AG04449 (cell line): ENCODE measurements at regions not wholly inside any gene's neighbourhood (a gene's known extent, or its start where the extent isn't known, plus 50 kb on each side); places are given as distances from the start of the nearest gene placed in this dataset.

ENCODE experiments used
- CTCF ChIA-PET: fragments of 350-600 bp; formaldehyde crosslinking; extraction: SDS; loops from one replicate; lab custom pipeline; 2021; ENCODE audit warnings: antibody characterized with exemption; lab: Yijun Ruan, JAX
- POLR2A ChIA-PET: fragments of 400-600, 350-600 bp; formaldehyde crosslinking; extraction: SDS; loops from one replicate; lab custom pipeline; 2020; ENCODE audit warnings: antibody characterized with exemption, inconsistent platforms; lab: Yijun Ruan, JAX
- DNase-seq: peaks from one replicate; pipeline ENCODE4 v3.0.0-alpha.2; 2010; ENCODE audit warnings: low read depth, low spot score
- H3K4me3 ChIP-seq: 2 replicates; pipeline ENCODE4 v1.5.1; 2011; ENCODE audit warnings: low read depth, mild to moderate bottlenecking, control low read depth, low read length
- CTCF ChIP-seq: IDR thresholded peaks from one replicate; pipeline ENCODE4 v1.5.1; 2011; ENCODE audit warnings: mild to moderate bottlenecking, moderate library complexity, low read length, control low read depth, inconsistent platforms; ENCODE audit not compliant: insufficient read depth; ENCODE audit errors: missing control alignments

DNA sequence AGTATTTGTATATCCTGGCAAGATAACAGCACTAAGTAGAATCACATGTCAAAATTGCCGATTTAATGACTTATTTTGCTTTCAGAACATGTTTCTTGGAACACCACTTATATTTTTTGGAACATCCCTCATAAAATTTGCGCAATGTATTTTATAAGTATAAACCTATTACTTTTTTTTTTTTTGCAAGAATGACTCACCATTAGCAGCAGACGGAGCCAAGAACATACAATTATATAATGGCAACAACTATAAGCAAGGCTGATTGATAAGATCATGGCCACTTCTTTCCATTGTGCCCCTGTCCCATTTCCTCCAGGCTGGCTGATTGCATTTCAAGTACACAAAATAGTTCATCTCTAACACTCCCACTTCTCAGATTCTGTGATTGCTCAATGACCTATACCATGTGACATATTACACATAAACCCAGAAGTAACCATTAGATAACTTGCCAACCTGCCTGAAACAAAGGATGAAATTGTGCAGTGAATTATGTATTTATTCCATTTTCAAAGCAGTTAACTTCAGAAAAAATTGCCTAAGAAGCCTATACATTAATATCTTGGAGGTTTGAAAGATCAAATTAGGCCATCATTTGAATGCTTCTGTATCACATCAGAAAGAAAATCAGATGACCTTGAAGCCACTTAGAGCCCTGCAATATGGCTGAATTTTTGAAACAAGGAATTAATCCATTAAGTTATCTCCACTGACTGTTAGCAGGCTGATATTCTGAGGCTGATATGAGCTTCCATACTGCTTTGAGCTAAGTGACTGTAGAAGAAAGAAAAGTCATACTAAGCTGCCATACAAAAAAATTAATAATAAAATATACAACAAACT is 77.8 kb upstream of the PRMT6 start:
- POLR2A ChIA-PET = no interaction called here
- no peak overlapping the region for H3K4me3 ChIP-seq
- no peak for TF ChIP-seq CTCF
- DNase-seq = no peak
- CTCF ChIA-PET = no interaction called here

- ChIA-PET POLR2A (no interaction called here), CTCF (no interaction called here)
- DNase-seq = no peak
- no peak overlapping the region for H3K4me3 ChIP-seq
- TF ChIP-seq CTCF = no peak
Observed at GRCh38 chr1:106979371-106979770, 77.1 kb upstream of the PRMT6 start.

DNA sequence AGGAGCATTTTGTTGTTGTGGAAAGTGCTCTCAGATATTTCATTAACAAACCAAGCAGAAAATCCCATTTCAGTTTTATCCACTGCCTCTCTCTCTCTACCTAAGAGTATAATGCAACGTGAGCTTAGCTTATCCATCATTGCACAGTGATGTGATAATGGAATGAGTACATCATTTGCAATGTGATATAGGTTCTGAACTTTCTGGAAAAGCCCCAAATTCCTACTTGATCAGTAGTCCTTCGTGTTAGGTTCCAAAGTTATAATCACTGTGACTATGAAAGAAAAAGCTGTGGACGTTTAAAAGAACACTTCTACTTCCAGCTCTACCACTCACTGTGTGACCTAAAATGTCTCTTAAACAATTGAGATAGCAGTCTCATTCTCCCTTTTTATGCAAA is 76.4 kb upstream of the PRMT6 start:
- H3K4me3 ChIP-seq = no peak overlapping the region
- no peak for DNase-seq
- POLR2A ChIA-PET = no interaction called here
- TF ChIP-seq CTCF = no peak
- CTCF ChIA-PET = no interaction called here

DNA sequence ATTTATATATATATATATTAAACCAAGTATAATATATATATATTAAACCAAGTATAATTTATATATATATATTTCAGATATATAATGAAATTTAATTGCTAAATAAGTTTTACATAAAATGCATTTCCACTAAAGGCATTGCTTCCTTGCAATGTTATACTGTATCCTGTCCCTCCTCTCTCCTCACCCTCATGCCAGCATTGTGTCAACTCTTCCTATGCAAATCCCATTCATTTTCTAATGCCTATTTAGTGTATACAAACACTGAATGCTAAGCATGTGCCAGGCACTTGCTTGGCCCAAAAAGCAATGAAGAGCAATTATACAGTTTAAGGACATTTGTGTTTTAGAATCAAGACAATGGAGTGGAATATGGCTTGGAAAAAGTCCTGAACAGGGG is 71.7 kb upstream of the PRMT6 start:
- no peak for TF ChIP-seq CTCF
- ChIA-PET POLR2A (no interaction called here), CTCF (no interaction called here)
- no peak overlapping the region for H3K4me3 ChIP-seq
- no peak for DNase-seq

- no peak overlapping the region for H3K4me3 ChIP-seq
- CTCF ChIA-PET = no interaction called here
- no peak for TF ChIP-seq CTCF
- no peak for DNase-seq
- POLR2A ChIA-PET = no interaction called here
Observed at GRCh38 chr1:106986603-106987002, 69.9 kb upstream of the PRMT6 start.

- CTCF ChIA-PET = no interaction called here
- TF ChIP-seq CTCF = no peak
- DNase-seq = no peak
- POLR2A ChIA-PET = no interaction called here
- H3K4me3 ChIP-seq = no peak overlapping the region
Observed at GRCh38 chr1:106995970-106996369, 60.5 kb upstream of the PRMT6 start.
